Vagina (tissue), 2 donors: ENCODE measurements at regions not wholly inside any gene's neighbourhood (a gene's known extent, or its start where the extent isn't known, plus 50 kb on each side); places are given as distances from the start of the nearest gene placed in this dataset.

Experiments used
- CTCF ChIP-seq, 3 experiments: fragments of 450-650 bp in 2 of 3; fragments of 200-600 bp in 1 of 3; sonication (generic) in 1 of 3; IDR thresholded peaks; one replicate each; pipeline ENCODE4 v1.5.1; 2017 to 2019; ENCODE audit warnings: antibody characterized with exemption in 3 of 3, mild to moderate bottlenecking in 2 of 3, moderate library complexity in 2 of 3
- POLR2A ChIP-seq, 2 donors: fragments of 450-650 bp; IDR thresholded peaks; one replicate each; pipeline ENCODE4 v1.6.1; 2017; ENCODE audit warnings: antibody characterized with exemption in 2 of 2, mild to moderate bottlenecking in 2 of 2, moderate library complexity in 2 of 2
- POLR2AphosphoS5 ChIP-seq, 2 donors: sonication (generic); formaldehyde crosslinking; IDR thresholded peaks; one replicate each; pipeline ENCODE4 v1.9.0; 2017; ENCODE audit warnings: antibody characterized with exemption in 2 of 2, mild to moderate bottlenecking in 2 of 2, low read depth in 1 of 2; ENCODE audit not compliant: insufficient read depth in 1 of 2

- TF ChIP-seq POLR2A (IDR thresholded peaks at IDR 0.05) (no peak), CTCF (IDR thresholded peaks at IDR 0.05) (no peak), POLR2AphosphoS5 (IDR thresholded peaks at IDR 0.05; ENCODE audit: insufficient read depth in 1 of 2, low read depth in 1 of 2) (no peak)
These were observed 109.6 kb downstream of the FGF18 start for GRCh38 chr5:171528865-171529614.
